ENCODE measurements at regions not wholly inside any gene's neighbourhood (a gene's known extent, or its start where the extent isn't known, plus 50 kb on each side); places are given as distances from the start of the nearest gene placed in this dataset.

- Histone ChIP-seq H3K4me1 (ENCODE audit: control insufficient read depth in 2 of 3, insufficient read depth in 2 of 3, low read depth in 1 of 3, low read length in 3 of 3) (peaks cover 0 to 2% (median 0%) of the 10 kb centered on the region in 3 donors), H3K27ac (ENCODE audit: low read depth in 2 of 2, low read length in 2 of 2) (no peak overlapping the region), H3K27me3 (ENCODE audit: control insufficient read depth, insufficient read depth, low read length) (no peaks in the 10 kb centered on the region), H3K9me3 (ENCODE audit: control insufficient read depth in 2 of 3, insufficient read depth in 1 of 3, low read length in 3 of 3) (no peaks in the 10 kb centered on the region), H3K4me3 (ENCODE audit: low read length in 3 of 3) (no peak overlapping the region), H3K9ac (ENCODE audit: low read length in 3 of 3) (no peak overlapping the region), H3K36me3 (ENCODE audit: control insufficient read depth in 2 of 3, insufficient read depth in 3 of 3, low read length in 3 of 3) (no peaks in the 10 kb centered on the region)
- intact Hi-C loops (cut with DNase I): no loop called here
- FAIRE-seq: no peak
- TF ChIP-seq CTCF (IDR thresholded peaks at IDR 0.05; ENCODE audit: borderline replicate concordance, extremely low read depth, insufficient read depth): no peak
- DNase-seq: no peak
These were observed 261.9 kb upstream of the FSHR start for GRCh38 chr2:49416252-49416651.

GRCh38 chr2:49404108-49404507 lies 249.8 kb upstream of the FSHR start:
- Histone ChIP-seq H3K27me3 (ENCODE audit: control insufficient read depth, insufficient read depth, low read length) (no peaks in the 10 kb centered on the region), H3K9me3 (ENCODE audit: control insufficient read depth in 2 of 3, insufficient read depth in 1 of 3, low read length in 3 of 3) (peaks cover 0 to 10% (median 0%) of the 10 kb centered on the region in 3 donors), H3K27ac (ENCODE audit: low read depth in 2 of 2, low read length in 2 of 2) (no peak overlapping the region), H3K36me3 (ENCODE audit: control insufficient read depth in 2 of 3, insufficient read depth in 3 of 3, low read length in 3 of 3) (no peaks in the 10 kb centered on the region), H3K4me1 (ENCODE audit: control insufficient read depth in 2 of 3, insufficient read depth in 2 of 3, low read depth in 1 of 3, low read length in 3 of 3) (no peaks in the 10 kb centered on the region), H3K9ac (ENCODE audit: low read length in 3 of 3) (no peak overlapping the region), H3K4me3 (ENCODE audit: low read length in 3 of 3) (no peak overlapping the region)
- intact Hi-C loops (cut with DNase I): no loop called here
- FAIRE-seq (no peak), DNase-seq (no peak)
- TF ChIP-seq CTCF (IDR thresholded peaks at IDR 0.05; ENCODE audit: borderline replicate concordance, extremely low read depth, insufficient read depth): no peak

- intact Hi-C loops (cut with DNase I): no loop called here
- Histone ChIP-seq H3K27ac (ENCODE audit: low read depth in 2 of 2, low read length in 2 of 2) (no peak overlapping the region), H3K27me3 (ENCODE audit: control insufficient read depth, insufficient read depth, low read length) (no peaks in the 10 kb centered on the region), H3K4me3 (ENCODE audit: low read length in 3 of 3) (no peak overlapping the region), H3K36me3 (ENCODE audit: control insufficient read depth in 2 of 3, insufficient read depth in 3 of 3, low read length in 3 of 3) (no peaks in the 10 kb centered on the region), H3K4me1 (ENCODE audit: control insufficient read depth in 2 of 3, insufficient read depth in 2 of 3, low read depth in 1 of 3, low read length in 3 of 3) (no peaks in the 10 kb centered on the region), H3K9me3 (ENCODE audit: control insufficient read depth in 2 of 3, insufficient read depth in 1 of 3, low read length in 3 of 3) (peaks cover 0 to 7% (median 0%) of the 10 kb centered on the region in 3 donors), H3K9ac (ENCODE audit: low read length in 3 of 3) (no peak overlapping the region)
- FAIRE-seq: no peak
- no peak for TF ChIP-seq CTCF (IDR thresholded peaks at IDR 0.05; ENCODE audit: borderline replicate concordance, extremely low read depth, insufficient read depth)
- no peak for DNase-seq
These were observed 249.3 kb upstream of the FSHR start for GRCh38 chr2:49403637-49404036.

GRCh38 chr2:49379406-49379805 lies 225.1 kb upstream of the FSHR start:
- FAIRE-seq (no peak), DNase-seq (no peak)
- Histone ChIP-seq H3K4me1 (ENCODE audit: control insufficient read depth in 2 of 3, insufficient read depth in 2 of 3, low read depth in 1 of 3, low read length in 3 of 3) (no peaks in the 10 kb centered on the region), H3K27ac (ENCODE audit: low read depth in 2 of 2, low read length in 2 of 2) (no peak overlapping the region), H3K9ac (ENCODE audit: low read length in 3 of 3) (no peak overlapping the region), H3K27me3 (ENCODE audit: control insufficient read depth, insufficient read depth, low read length) (no peaks in the 10 kb centered on the region), H3K36me3 (ENCODE audit: control insufficient read depth in 2 of 3, insufficient read depth in 3 of 3, low read length in 3 of 3) (no peaks in the 10 kb centered on the region), H3K9me3 (ENCODE audit: control insufficient read depth in 2 of 3, insufficient read depth in 1 of 3, low read length in 3 of 3) (peaks cover 0 to 5% (median 0%) of the 10 kb centered on the region in 3 donors), H3K4me3 (ENCODE audit: low read length in 3 of 3) (no peak overlapping the region)
- TF ChIP-seq CTCF (IDR thresholded peaks at IDR 0.05; ENCODE audit: borderline replicate concordance, extremely low read depth, insufficient read depth): no peak
- intact Hi-C loops (cut with DNase I): no loop called here
